ENCODE measurements at regions not wholly inside any gene's neighbourhood (a gene's known extent, or its start where the extent isn't known, plus 50 kb on each side); places are given as distances from the start of the nearest gene placed in this dataset.

DNA sequence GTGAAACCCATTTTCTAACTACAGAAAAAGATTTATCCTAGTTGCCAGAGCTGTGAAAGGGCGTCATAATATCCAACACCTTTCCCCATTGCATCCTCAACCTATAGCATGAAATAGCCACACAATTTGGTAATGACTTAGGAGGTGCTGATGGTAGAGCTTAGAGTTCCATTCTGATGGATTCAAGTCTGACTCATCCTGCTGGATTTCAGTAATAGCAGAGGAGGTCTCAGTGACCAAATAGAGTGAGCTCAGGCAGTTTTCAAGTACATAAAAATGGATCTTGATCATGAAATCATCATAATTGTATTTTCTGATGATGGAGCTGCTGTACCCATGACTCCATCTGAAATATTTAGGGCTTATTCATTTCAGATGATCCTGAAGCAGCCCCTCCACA, 270.7 kb upstream of the KLHL29 start:
- no peak for TF ChIP-seq SIN3A (IDR thresholded peaks at IDR 0.05; ENCODE audit: borderline replicate concordance, insufficient read depth, low read length)
- TF ChIP-seq, protein P1, sequence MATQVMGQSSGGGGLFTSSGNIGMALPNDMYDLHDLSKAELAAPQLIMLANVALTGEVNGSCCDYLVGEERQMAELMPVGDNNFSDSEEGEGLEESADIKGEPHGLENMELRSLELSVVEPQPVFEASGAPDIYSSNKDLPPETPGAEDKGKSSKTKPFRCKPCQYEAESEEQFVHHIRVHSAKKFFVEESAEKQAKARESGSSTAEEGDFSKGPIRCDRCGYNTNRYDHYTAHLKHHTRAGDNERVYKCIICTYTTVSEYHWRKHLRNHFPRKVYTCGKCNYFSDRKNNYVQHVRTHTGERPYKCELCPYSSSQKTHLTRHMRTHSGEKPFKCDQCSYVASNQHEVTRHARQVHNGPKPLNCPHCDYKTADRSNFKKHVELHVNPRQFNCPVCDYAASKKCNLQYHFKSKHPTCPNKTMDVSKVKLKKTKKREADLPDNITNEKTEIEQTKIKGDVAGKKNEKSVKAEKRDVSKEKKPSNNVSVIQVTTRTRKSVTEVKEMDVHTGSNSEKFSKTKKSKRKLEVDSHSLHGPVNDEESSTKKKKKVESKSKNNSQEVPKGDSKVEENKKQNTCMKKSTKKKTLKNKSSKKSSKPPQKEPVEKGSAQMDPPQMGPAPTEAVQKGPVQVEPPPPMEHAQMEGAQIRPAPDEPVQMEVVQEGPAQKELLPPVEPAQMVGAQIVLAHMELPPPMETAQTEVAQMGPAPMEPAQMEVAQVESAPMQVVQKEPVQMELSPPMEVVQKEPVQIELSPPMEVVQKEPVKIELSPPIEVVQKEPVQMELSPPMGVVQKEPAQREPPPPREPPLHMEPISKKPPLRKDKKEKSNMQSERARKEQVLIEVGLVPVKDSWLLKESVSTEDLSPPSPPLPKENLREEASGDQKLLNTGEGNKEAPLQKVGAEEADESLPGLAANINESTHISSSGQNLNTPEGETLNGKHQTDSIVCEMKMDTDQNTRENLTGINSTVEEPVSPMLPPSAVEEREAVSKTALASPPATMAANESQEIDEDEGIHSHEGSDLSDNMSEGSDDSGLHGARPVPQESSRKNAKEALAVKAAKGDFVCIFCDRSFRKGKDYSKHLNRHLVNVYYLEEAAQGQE (IDR thresholded peaks at IDR 0.05; ENCODE audit: insufficient read depth in 1 of 2, low read depth in 2 of 2, low read length in 2 of 2), result no peak
- TF ChIP-seq POLR2AphosphoS5 (IDR thresholded peaks at IDR 0.05; ENCODE audit: low read depth, low read length), result no peak
- TF ChIP-seq TAF1 (IDR thresholded peaks at IDR 0.05; ENCODE audit: borderline replicate concordance, insufficient read depth, low read length), result no peak
- no peak for TF ChIP-seq FOXP2 (optimal IDR thresholded peaks at IDR 0.05; ENCODE audit: borderline replicate concordance, extremely low read depth, extremely low read length, insufficient read depth)

- TF ChIP-seq TAF1 (IDR thresholded peaks at IDR 0.05; ENCODE audit: borderline replicate concordance, insufficient read depth, low read length) (no peak), FOXP2 (optimal IDR thresholded peaks at IDR 0.05; ENCODE audit: borderline replicate concordance, extremely low read depth, extremely low read length, insufficient read depth) (no peak), SIN3A (IDR thresholded peaks at IDR 0.05; ENCODE audit: borderline replicate concordance, insufficient read depth, low read length) (no peak), POLR2AphosphoS5 (IDR thresholded peaks at IDR 0.05; ENCODE audit: low read depth, low read length) (no peak)
- TF ChIP-seq, protein P1 (IDR thresholded peaks at IDR 0.05; ENCODE audit: insufficient read depth in 1 of 2, low read depth in 2 of 2, low read length in 2 of 2), result no peak
These were observed 266.7 kb upstream of the KLHL29 start for GRCh38 chr2:23118313-23118712.

DNA sequence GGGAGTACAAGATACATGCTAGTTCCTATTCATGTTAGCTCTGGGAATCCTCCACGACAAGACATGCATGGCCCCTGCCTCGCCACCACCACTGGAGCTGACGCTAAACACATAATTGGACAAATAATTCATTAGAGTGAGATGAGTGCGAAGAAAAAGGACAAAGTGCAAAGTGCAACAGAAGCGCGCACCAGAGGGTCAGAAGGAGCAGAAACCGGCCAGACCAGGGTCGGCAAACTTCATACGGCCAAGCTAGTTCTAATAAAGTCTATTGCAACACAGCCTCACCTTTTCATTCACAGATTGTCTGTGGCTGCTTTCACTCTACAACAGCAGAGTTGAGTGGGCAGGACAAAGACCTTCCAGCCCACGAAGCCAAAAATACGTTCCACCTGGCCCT, 266.1 kb upstream of the KLHL29 start:
- TF ChIP-seq FOXP2 (optimal IDR thresholded peaks at IDR 0.05; ENCODE audit: borderline replicate concordance, extremely low read depth, extremely low read length, insufficient read depth) (no peak), TAF1 (IDR thresholded peaks at IDR 0.05; ENCODE audit: borderline replicate concordance, insufficient read depth, low read length) (no peak), SIN3A (IDR thresholded peaks at IDR 0.05; ENCODE audit: borderline replicate concordance, insufficient read depth, low read length) (no peak), POLR2AphosphoS5 (IDR thresholded peaks at IDR 0.05; ENCODE audit: low read depth, low read length) (no peak)
- TF ChIP-seq, protein P1 (IDR thresholded peaks at IDR 0.05; ENCODE audit: insufficient read depth in 1 of 2, low read depth in 2 of 2, low read length in 2 of 2), result no peak

GRCh38 chr2:23120161-23120560, 264.8 kb upstream of the KLHL29 start:
- TF ChIP-seq, protein P1 (IDR thresholded peaks at IDR 0.05; ENCODE audit: insufficient read depth in 1 of 2, low read depth in 2 of 2, low read length in 2 of 2), result no peak
- no peak for TF ChIP-seq TAF1 (IDR thresholded peaks at IDR 0.05; ENCODE audit: borderline replicate concordance, insufficient read depth, low read length)
- TF ChIP-seq SIN3A (IDR thresholded peaks at IDR 0.05; ENCODE audit: borderline replicate concordance, insufficient read depth, low read length), result no peak
- TF ChIP-seq FOXP2 (optimal IDR thresholded peaks at IDR 0.05; ENCODE audit: borderline replicate concordance, extremely low read depth, extremely low read length, insufficient read depth), result no peak
- TF ChIP-seq POLR2AphosphoS5 (IDR thresholded peaks at IDR 0.05; ENCODE audit: low read depth, low read length), result no peak

Measured in PFSK-1 (cell line).